HL-60 (cell line): ENCODE measurements at regions not wholly inside any gene's neighbourhood (a gene's known extent, or its start where the extent isn't known, plus 50 kb on each side); places are given as distances from the start of the nearest gene placed in this dataset.

Source experiments
- DNase-seq, 2 experiments: peaks; one replicate each; pipeline ENCODE4 v3.0.0-alpha.2; 2010 to 2020; ENCODE audit warnings: low read depth in 1 of 2, low spot score in 1 of 2
- H3K27ac ChIP-seq: fragments of 250-450 bp; sonication (Bioruptor Pico); replicated peaks from 2 replicates; pipeline ENCODE4 v1.5.1; 2020; ENCODE audit warnings: mild to moderate bottlenecking, moderate library complexity
- H3K27me3 ChIP-seq: fragments of 250-450 bp; sonication (Bioruptor Pico); 2 replicates; pipeline ENCODE4 v1.5.1; 2021; ENCODE audit warnings: mild to moderate bottlenecking, moderate library complexity; ENCODE audit not compliant: insufficient read depth, poor library complexity, severe bottlenecking
- H3K4me3 ChIP-seq: replicated peaks from 2 replicates; pipeline ENCODE4 v1.5.1; 2011; ENCODE audit warnings: mild to moderate bottlenecking, control low read depth, low read length; ENCODE audit not compliant: insufficient read depth
- GABPA ChIP-seq: IDR thresholded peaks from 2 replicates; pipeline ENCODE4 v1.6.1; 2012; ENCODE audit warnings: low read depth
- POLR2AphosphoS5 ChIP-seq: IDR thresholded peaks from 2 replicates; pipeline ENCODE4 v1.6.1; 2012; ENCODE audit warnings: low read depth
- SPI1 ChIP-seq: IDR thresholded peaks from 2 replicates; pipeline ENCODE4 v1.6.1; 2012; ENCODE audit warnings: low read depth, mild to moderate bottlenecking, borderline replicate concordance
- TF ChIP-seq, protein P1 (sequence below): IDR thresholded peaks from 2 replicates; pipeline ENCODE4 v1.6.1; 2012; ENCODE audit warnings: low read depth; ENCODE audit not compliant: insufficient replicate concordance
- TF ChIP-seq, protein P2 (sequence below): IDR thresholded peaks from one replicate; pipeline ENCODE4 v1.5.1; 2011; ENCODE audit warnings: low read length, control low read depth, inconsistent platforms; ENCODE audit not compliant: insufficient read depth

DNA sequence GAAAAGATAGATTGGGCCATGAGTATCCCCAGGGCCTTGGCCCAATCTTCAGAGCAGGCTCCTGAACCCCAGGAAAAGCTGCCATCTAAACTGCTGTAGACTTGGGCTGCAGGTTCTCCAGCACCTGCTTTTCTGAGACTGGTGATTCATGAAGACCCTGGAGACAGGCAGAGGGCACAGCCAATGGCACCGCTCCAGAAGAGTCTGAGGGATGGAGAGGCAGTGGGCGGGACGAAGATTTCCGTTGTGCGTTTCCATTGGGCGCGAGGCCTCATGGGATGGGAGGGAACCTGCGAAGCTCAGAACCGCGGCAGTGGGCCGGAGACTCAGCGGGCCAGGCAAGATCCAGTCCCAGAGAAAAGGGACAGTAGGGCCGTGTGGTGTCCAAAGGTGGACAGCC, 375.1 kb downstream of the IPO8 start:
- H3K27ac ChIP-seq: no peak overlapping the region
- no peak for DNase-seq
- H3K27me3 ChIP-seq: no peaks in the 10 kb centered on the region
- TF ChIP-seq SPI1 (no peak), POLR2AphosphoS5 (no peak)
- TF ChIP-seq, protein P1, sequence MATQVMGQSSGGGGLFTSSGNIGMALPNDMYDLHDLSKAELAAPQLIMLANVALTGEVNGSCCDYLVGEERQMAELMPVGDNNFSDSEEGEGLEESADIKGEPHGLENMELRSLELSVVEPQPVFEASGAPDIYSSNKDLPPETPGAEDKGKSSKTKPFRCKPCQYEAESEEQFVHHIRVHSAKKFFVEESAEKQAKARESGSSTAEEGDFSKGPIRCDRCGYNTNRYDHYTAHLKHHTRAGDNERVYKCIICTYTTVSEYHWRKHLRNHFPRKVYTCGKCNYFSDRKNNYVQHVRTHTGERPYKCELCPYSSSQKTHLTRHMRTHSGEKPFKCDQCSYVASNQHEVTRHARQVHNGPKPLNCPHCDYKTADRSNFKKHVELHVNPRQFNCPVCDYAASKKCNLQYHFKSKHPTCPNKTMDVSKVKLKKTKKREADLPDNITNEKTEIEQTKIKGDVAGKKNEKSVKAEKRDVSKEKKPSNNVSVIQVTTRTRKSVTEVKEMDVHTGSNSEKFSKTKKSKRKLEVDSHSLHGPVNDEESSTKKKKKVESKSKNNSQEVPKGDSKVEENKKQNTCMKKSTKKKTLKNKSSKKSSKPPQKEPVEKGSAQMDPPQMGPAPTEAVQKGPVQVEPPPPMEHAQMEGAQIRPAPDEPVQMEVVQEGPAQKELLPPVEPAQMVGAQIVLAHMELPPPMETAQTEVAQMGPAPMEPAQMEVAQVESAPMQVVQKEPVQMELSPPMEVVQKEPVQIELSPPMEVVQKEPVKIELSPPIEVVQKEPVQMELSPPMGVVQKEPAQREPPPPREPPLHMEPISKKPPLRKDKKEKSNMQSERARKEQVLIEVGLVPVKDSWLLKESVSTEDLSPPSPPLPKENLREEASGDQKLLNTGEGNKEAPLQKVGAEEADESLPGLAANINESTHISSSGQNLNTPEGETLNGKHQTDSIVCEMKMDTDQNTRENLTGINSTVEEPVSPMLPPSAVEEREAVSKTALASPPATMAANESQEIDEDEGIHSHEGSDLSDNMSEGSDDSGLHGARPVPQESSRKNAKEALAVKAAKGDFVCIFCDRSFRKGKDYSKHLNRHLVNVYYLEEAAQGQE: no peak
- H3K4me3 ChIP-seq: no peak overlapping the region

GRCh38 chr12:30314506-30315100, 381.1 kb downstream of the IPO8 start:
- Histone ChIP-seq H3K4me3 (no peak overlapping the region), H3K27ac (no peak overlapping the region), H3K27me3 (no peaks in the 10 kb centered on the region)
- TF ChIP-seq GABPA (no peak), POLR2AphosphoS5 (no peak), SPI1 (no peak)
- TF ChIP-seq, protein P2, sequence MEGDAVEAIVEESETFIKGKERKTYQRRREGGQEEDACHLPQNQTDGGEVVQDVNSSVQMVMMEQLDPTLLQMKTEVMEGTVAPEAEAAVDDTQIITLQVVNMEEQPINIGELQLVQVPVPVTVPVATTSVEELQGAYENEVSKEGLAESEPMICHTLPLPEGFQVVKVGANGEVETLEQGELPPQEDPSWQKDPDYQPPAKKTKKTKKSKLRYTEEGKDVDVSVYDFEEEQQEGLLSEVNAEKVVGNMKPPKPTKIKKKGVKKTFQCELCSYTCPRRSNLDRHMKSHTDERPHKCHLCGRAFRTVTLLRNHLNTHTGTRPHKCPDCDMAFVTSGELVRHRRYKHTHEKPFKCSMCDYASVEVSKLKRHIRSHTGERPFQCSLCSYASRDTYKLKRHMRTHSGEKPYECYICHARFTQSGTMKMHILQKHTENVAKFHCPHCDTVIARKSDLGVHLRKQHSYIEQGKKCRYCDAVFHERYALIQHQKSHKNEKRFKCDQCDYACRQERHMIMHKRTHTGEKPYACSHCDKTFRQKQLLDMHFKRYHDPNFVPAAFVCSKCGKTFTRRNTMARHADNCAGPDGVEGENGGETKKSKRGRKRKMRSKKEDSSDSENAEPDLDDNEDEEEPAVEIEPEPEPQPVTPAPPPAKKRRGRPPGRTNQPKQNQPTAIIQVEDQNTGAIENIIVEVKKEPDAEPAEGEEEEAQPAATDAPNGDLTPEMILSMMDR: no peak
- TF ChIP-seq, protein P1: no peak
- no peak for DNase-seq

DNA sequence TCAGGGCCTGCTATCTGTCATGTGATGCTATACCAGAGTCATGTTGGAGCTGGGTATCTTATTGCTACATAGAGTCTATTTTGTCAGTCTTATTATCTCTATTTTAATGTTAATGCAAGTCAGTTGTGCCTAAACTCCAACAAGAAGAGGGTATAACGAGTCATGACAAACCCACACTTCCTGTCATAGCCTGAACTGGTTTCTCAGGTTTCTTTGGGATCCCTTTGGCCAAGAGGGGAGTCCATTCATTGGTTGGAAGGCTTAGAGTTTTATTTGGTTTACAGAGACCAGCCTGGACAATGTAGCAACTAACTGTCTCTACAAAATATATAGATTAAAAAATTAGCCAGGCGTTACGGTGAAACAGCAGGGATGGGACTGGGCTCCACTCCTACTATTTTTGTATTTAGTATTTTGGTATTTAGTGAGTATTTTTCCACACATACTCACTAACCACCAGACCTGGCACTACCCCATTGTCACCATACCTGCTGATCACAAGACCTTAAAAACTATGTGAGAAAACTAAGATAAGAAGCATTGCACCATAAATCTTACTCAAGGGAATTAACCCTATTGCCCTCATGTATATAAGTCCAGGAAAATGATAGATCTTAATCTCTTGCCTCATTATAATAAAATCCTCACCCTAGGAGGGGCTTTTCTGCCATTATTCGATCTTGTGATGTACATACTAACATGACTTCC, 387.5 kb downstream of the IPO8 start:
- Histone ChIP-seq H3K27me3 (no peaks in the 10 kb centered on the region), H3K27ac (no peak overlapping the region), H3K4me3 (no peak overlapping the region)
- DNase-seq: no peak
- no peak for TF ChIP-seq SPI1
- TF ChIP-seq GABPA: no peak

DNA sequence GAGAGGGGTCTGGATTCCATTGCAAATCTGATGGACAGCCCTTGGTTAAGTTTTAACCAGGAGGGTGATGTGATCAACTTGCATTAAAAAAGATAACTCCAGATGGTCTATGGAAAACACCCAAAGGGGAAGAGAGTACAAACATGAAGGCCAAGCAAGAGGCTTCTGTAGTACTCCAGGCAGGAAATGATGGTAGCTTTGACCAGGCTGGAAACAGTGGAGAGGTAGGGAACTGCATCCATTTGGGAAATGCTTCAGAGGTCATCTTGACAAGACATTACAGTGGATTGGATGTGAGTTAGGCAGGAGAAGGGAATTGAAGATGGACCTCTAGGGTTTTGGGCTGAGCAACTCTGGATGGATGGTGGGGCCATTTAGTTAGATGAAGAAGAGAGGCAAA, 391.1 kb downstream of the IPO8 start:
- Histone ChIP-seq H3K27ac (no peak overlapping the region), H3K4me3 (no peak overlapping the region), H3K27me3 (no peaks in the 10 kb centered on the region)
- TF ChIP-seq, protein P1: no peak
- TF ChIP-seq GABPA: no peak
- TF ChIP-seq SPI1: no peak
- no peak for TF ChIP-seq POLR2AphosphoS5
- TF ChIP-seq, protein P2: no peak
- no peak for DNase-seq
